Psoas muscle (tissue), 7 donors: ENCODE measurements at regions not wholly inside any gene's neighbourhood (a gene's known extent, or its start where the extent isn't known, plus 50 kb on each side); places are given as distances from the start of the nearest gene placed in this dataset.

Source experiments
- ATAC-seq, 4 donors: fragments of 200-7000 bp; cut with Tn5 transposase; one replicate each; pipeline ENCODE4 v1.9.1; 2020; ENCODE audit warnings: moderate library complexity in 3 of 4, mild to moderate bottlenecking in 2 of 4
- DNase-seq, 2 donors: peaks; one replicate each; pipeline ENCODE4 v3.0.0-alpha.2; 2020
- H3K27ac ChIP-seq: fragments of 200-600 bp; one replicate; pipeline ENCODE4 v1.8.0; 2022
- H3K27me3 ChIP-seq, 3 donors: fragments of 200-600 bp in 1 of 3; one replicate each; pipeline versions ENCODE4 v1.6.1 to v1.8.0; 2013 to 2022; ENCODE audit warnings: low read length in 2 of 3, mild to moderate bottlenecking in 2 of 3, moderate library complexity in 1 of 3; ENCODE audit not compliant: insufficient read depth in 3 of 3
- H3K36me3 ChIP-seq, 2 donors: fragments of 200-600 bp in 1 of 2; one replicate each; pipeline versions ENCODE4 v1.6.1 to v1.8.0; 2013 to 2022; ENCODE audit warnings: low read depth in 1 of 2, mild to moderate bottlenecking in 1 of 2, moderate library complexity in 1 of 2; ENCODE audit not compliant: insufficient read depth in 1 of 2
- H3K4me1 ChIP-seq: fragments of 200-600 bp; one replicate; pipeline ENCODE4 v1.8.0; 2022
- H3K4me3 ChIP-seq: fragments of 200-600 bp; one replicate; pipeline ENCODE4 v1.8.0; 2022; ENCODE audit warnings: mild to moderate bottlenecking
- H3K9me3 ChIP-seq: fragments of 200-600 bp; one replicate; pipeline ENCODE4 v1.8.0; 2022
- WGBS, 3 donors: extraction: QIAGEN DNeasy Blood & Tissue Kit; methylation state at CpG; one replicate each; pipeline versions ENCODE4 v1.1.6 to v1.1.7; 2013; 5-methylcytosine and 5-hydroxymethylcytosine counted together
- intact Hi-C, 2 donors: fragments of 100-400 bp; cut with DNase I; formaldehyde crosslinking; loops; one replicate each; pipeline versions ENCODE4 v1.11.0 to v1.14.2; 2022
- TF ChIP-seq, protein P1 (sequence below): fragments of 200-600 bp; IDR thresholded peaks from one replicate; pipeline ENCODE4 v1.8.0; 2022; ENCODE audit warnings: antibody characterized with exemption
- donor health status: healthy with polysubstance abuse.
- donor health status: DM: no; HTN: no; CAD: no; lungs with moderate emphysema.
- donor health status: Bipolar disorder and iron deficiency.
- donor health status: healthy.
- donor health status: DM: yes; HTN: yes; CAD: no.
- donor health status: DM: no; HTN: no; CAD: no.
- donor health status: DM: yes; HTN: yes; CAD: no.

DNA sequence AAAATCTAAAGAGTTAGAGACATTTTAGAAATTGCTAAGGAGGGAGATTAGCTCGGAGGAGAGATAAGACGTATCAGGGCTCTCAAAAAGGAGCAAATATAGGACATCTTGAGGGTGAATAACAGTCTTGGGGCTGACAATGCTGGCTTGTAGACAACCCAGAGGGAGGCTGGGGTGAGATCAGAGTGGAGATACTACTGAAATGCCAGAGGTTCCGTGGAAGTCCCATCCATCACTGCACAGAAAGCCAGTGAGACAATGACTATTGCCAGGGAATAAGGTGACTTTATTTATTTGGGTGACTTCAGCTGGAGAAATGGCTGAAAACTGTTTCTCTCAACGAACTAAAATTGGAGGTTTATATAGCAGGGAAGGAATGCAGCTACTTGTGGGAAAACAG lies 838.1 kb upstream of the AGA start:
- Histone ChIP-seq H3K27ac (no peak overlapping the region), H3K27me3 (no peaks in the 10 kb centered on the region), H3K4me3 (no peak overlapping the region), H3K36me3 (no peaks in the 10 kb centered on the region), H3K9me3 (no peaks in the 10 kb centered on the region), H3K4me1 (no peaks in the 10 kb centered on the region)
- intact Hi-C loops, result no loop called here
- TF ChIP-seq, protein P1, sequence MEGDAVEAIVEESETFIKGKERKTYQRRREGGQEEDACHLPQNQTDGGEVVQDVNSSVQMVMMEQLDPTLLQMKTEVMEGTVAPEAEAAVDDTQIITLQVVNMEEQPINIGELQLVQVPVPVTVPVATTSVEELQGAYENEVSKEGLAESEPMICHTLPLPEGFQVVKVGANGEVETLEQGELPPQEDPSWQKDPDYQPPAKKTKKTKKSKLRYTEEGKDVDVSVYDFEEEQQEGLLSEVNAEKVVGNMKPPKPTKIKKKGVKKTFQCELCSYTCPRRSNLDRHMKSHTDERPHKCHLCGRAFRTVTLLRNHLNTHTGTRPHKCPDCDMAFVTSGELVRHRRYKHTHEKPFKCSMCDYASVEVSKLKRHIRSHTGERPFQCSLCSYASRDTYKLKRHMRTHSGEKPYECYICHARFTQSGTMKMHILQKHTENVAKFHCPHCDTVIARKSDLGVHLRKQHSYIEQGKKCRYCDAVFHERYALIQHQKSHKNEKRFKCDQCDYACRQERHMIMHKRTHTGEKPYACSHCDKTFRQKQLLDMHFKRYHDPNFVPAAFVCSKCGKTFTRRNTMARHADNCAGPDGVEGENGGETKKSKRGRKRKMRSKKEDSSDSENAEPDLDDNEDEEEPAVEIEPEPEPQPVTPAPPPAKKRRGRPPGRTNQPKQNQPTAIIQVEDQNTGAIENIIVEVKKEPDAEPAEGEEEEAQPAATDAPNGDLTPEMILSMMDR, result no peak
- ATAC-seq (no peak), DNase-seq (no peak)
- WGBS, 3 donors, result 61 to 74% (median 66%) methylated on average over 4 of the region's 4 CpGs

DNA sequence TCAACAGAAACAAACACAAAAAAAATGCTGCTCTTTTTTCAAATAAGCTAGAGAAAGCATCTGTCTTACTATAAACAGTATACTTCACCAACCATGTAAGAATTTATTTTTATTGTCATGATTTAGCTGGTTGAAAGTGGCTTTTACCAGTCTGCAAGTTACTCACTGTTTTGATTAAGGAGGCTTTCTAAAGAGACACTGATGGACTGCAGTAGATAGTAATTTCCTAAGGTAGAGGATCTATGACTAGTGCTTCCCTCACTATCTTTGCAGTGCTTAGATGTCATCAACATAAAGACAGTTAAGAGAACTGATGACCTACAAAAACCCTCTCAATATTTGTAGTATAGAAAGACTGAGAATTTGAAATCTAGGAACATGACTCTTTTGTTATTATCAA lies 846.2 kb upstream of the AGA start:
- intact Hi-C loops, result no loop called here
- no peak for DNase-seq
- Histone ChIP-seq H3K9me3 (no peaks in the 10 kb centered on the region), H3K4me1 (no peaks in the 10 kb centered on the region), H3K36me3 (no peaks in the 10 kb centered on the region), H3K27ac (no peak overlapping the region), H3K27me3 (no peaks in the 10 kb centered on the region), H3K4me3 (no peak overlapping the region)
- TF ChIP-seq, protein P1, result no peak
- ATAC-seq, result no peak

GRCh38 chr4:178293601-178294000 lies 851.4 kb upstream of the AGA start:
- TF ChIP-seq, protein P1, result no peak
- Histone ChIP-seq H3K27me3 (no peaks in the 10 kb centered on the region), H3K4me3 (no peak overlapping the region), H3K27ac (no peak overlapping the region), H3K9me3 (no peaks in the 10 kb centered on the region), H3K36me3 (no peaks in the 10 kb centered on the region), H3K4me1 (no peaks in the 10 kb centered on the region)
- DNase-seq (no peak), ATAC-seq (no peak)
- 72 to 75% (median 74%) methylated on average over 6 of the region's 6 CpGs for WGBS, 3 donors
- intact Hi-C loops, result no loop called here

- Histone ChIP-seq H3K4me1 (no peaks in the 10 kb centered on the region), H3K4me3 (no peak overlapping the region), H3K27ac (no peak overlapping the region), H3K9me3 (no peaks in the 10 kb centered on the region), H3K27me3 (no peaks in the 10 kb centered on the region), H3K36me3 (no peaks in the 10 kb centered on the region)
- no peak for ATAC-seq
- 78 to 85% (median 83%) methylated on average over 1 of the region's 1 CpG for WGBS, 3 donors
- no peak for DNase-seq
- TF ChIP-seq, protein P1, result no peak
- intact Hi-C loops, result no loop called here
These were observed 854.4 kb upstream of the AGA start for GRCh38 chr4:178296669-178297068.

- intact Hi-C loops, result no loop called here
- H3K36me3 ChIP-seq, result no peaks in the 10 kb centered on the region
- TF ChIP-seq, protein P1, result no peak
- no peak overlapping the region for H3K27ac ChIP-seq
- no peak for DNase-seq
- H3K4me1 ChIP-seq, result no peaks in the 10 kb centered on the region
- H3K4me3 ChIP-seq, result no peak overlapping the region
- 45 to 56% (median 46%) methylated on average over 3 of the region's 3 CpGs for WGBS, 3 donors
- no peak for ATAC-seq
- no peaks in the 10 kb centered on the region for H3K9me3 ChIP-seq
- no peaks in the 10 kb centered on the region for H3K27me3 ChIP-seq
These were observed 864.3 kb upstream of the AGA start for GRCh38 chr4:178306565-178306964.
